KMS-11 (cell line): ENCODE measurements at regions not wholly inside any gene's neighbourhood (a gene's known extent, or its start where the extent isn't known, plus 50 kb on each side); places are given as distances from the start of the nearest gene placed in this dataset.

Experiments used
- H2AFZ ChIP-seq: fragments of 200-600 bp; sonication (generic); 2 replicates; pipeline ENCODE4 v1.6.1; 2016; ENCODE audit warnings: antibody characterized with exemption, mixed run types, low read depth
- H3K27ac ChIP-seq: fragments of 200-600 bp; sonication (generic); 2 replicates; pipeline ENCODE4 v1.6.1; 2016; ENCODE audit warnings: mild to moderate bottlenecking, mixed run types
- H3K27me3 ChIP-seq: fragments of 200-600 bp; sonication (generic); 2 replicates; pipeline ENCODE4 v1.6.1; 2017; ENCODE audit warnings: mild to moderate bottlenecking, low read depth, mixed run types, moderate library complexity; ENCODE audit not compliant: insufficient read depth
- H3K36me3 ChIP-seq: fragments of 200-600 bp; sonication (generic); 2 replicates; pipeline ENCODE4 v1.6.1; 2017; ENCODE audit warnings: mild to moderate bottlenecking, mixed run types; ENCODE audit not compliant: insufficient read depth
- H3K4me1 ChIP-seq: fragments of 200-600 bp; sonication (generic); 2 replicates; pipeline ENCODE4 v1.6.1; 2016; ENCODE audit warnings: mild to moderate bottlenecking, low read depth, mixed run types; ENCODE audit not compliant: poor library complexity, severe bottlenecking
- H3K4me2 ChIP-seq: fragments of 200-600 bp; sonication (generic); 2 replicates; pipeline ENCODE4 v1.7.0; 2016; ENCODE audit warnings: mild to moderate bottlenecking, mixed run types
- H3K4me3 ChIP-seq: fragments of 200-600 bp; sonication (generic); IDR thresholded peaks from 2 replicates; pipeline ENCODE4 v1.6.1; 2017; ENCODE audit warnings: low read depth, low read length, mixed read lengths; ENCODE audit not compliant: insufficient read depth
- H3K79me2 ChIP-seq: fragments of 200-600 bp; sonication (generic); 2 replicates; pipeline ENCODE4 v1.6.1; 2016; ENCODE audit warnings: low read depth, mixed run types; ENCODE audit not compliant: insufficient read depth
- H3K9ac ChIP-seq: fragments of 200-600 bp; sonication (generic); 2 replicates; pipeline ENCODE4 v1.6.1; 2016; ENCODE audit warnings: mild to moderate bottlenecking, mixed run types
- H4K20me1 ChIP-seq: fragments of 200-600 bp; sonication (generic); 2 replicates; pipeline ENCODE4 v1.6.1; 2016; ENCODE audit warnings: mild to moderate bottlenecking, mixed run types; ENCODE audit not compliant: insufficient read depth
- CTCF ChIP-seq: fragments of 200-600 bp; sonication (generic); conservative IDR thresholded peaks from 2 replicates; pipeline ENCODE4 v1.6.1; 2017; ENCODE audit warnings: low read depth, mild to moderate bottlenecking, antibody characterized with exemption, low read length, moderate library complexity, mixed read lengths

GRCh38 chr5:52041842-52042241 lies 658.6 kb downstream of the ISL1 start:
- Histone ChIP-seq H3K4me1 (no peaks in the 10 kb centered on the region), H3K79me2 (no peaks in the 10 kb centered on the region), H4K20me1 (no peaks in the 10 kb centered on the region), H3K9ac (no peak overlapping the region), H3K36me3 (no peaks in the 10 kb centered on the region), H3K4me3 (no peak overlapping the region), H3K27me3 (no peaks in the 10 kb centered on the region), H2AFZ (no peak overlapping the region), H3K27ac (no peak overlapping the region), H3K4me2 (no peak overlapping the region)
- no peak for TF ChIP-seq CTCF

- Histone ChIP-seq H3K27me3 (no peaks in the 10 kb centered on the region), H3K79me2 (no peaks in the 10 kb centered on the region), H3K27ac (no peak overlapping the region), H3K4me2 (no peak overlapping the region), H3K9ac (no peak overlapping the region), H4K20me1 (no peaks in the 10 kb centered on the region), H3K4me3 (no peak overlapping the region), H3K36me3 (no peaks in the 10 kb centered on the region), H3K4me1 (no peaks in the 10 kb centered on the region), H2AFZ (no peak overlapping the region)
- no peak for TF ChIP-seq CTCF
Measured at GRCh38 chr5:52043137-52043536, 659.9 kb downstream of the ISL1 start.

- Histone ChIP-seq H3K4me3 (no peak overlapping the region), H3K36me3 (no peaks in the 10 kb centered on the region), H2AFZ (no peak overlapping the region), H3K9ac (no peak overlapping the region), H3K4me2 (no peak overlapping the region), H4K20me1 (no peaks in the 10 kb centered on the region), H3K27me3 (no peaks in the 10 kb centered on the region), H3K27ac (no peak overlapping the region), H3K4me1 (no peaks in the 10 kb centered on the region), H3K79me2 (no peaks in the 10 kb centered on the region)
- no peak for TF ChIP-seq CTCF
Measured at GRCh38 chr5:52043543-52043942, 660.3 kb downstream of the ISL1 start.

GRCh38 chr5:52051759-52052158 lies 668.5 kb downstream of the ISL1 start:
- H4K20me1 ChIP-seq = no peaks in the 10 kb centered on the region
- H3K27me3 ChIP-seq = no peaks in the 10 kb centered on the region
- H3K27ac ChIP-seq = no peak overlapping the region
- H3K36me3 ChIP-seq = no peaks in the 10 kb centered on the region
- no peak overlapping the region for H3K9ac ChIP-seq
- H3K4me3 ChIP-seq = no peak overlapping the region
- H3K4me1 ChIP-seq = no peaks in the 10 kb centered on the region
- no peak overlapping the region for H3K4me2 ChIP-seq
- no peaks in the 10 kb centered on the region for H3K79me2 ChIP-seq
- no peak overlapping the region for H2AFZ ChIP-seq
- TF ChIP-seq CTCF = no peak

GRCh38 chr5:52063186-52063585 lies 679.9 kb downstream of the ISL1 start:
- Histone ChIP-seq H3K27ac (no peak overlapping the region), H2AFZ (no peak overlapping the region)
- no peak for TF ChIP-seq CTCF

More at GRCh38 chr5:52063186-52063585, 679.9 kb downstream of the ISL1 start:
- Histone ChIP-seq H3K79me2 (no peaks in the 10 kb centered on the region), H3K9ac (no peak overlapping the region), H4K20me1 (no peaks in the 10 kb centered on the region), H3K36me3 (no peaks in the 10 kb centered on the region), H3K27me3 (no peaks in the 10 kb centered on the region), H3K4me2 (no peak overlapping the region), H3K4me1 (no peaks in the 10 kb centered on the region), H3K4me3 (no peak overlapping the region)
